Ovary (tissue), 7 donors: ENCODE measurements at regions not wholly inside any gene's neighbourhood (a gene's known extent, or its start where the extent isn't known, plus 50 kb on each side); places are given as distances from the start of the nearest gene placed in this dataset.

Experiments used
- DNase-seq, 5 donors: peaks; one replicate each; pipeline ENCODE4 v3.0.0-alpha.2; 2019 to 2020
- H3K27ac ChIP-seq, 2 donors: fragments of 200-600 bp; one replicate each; pipeline versions ENCODE4 v1.5.1 to v1.8.0; 2019 to 2022
- H3K27me3 ChIP-seq: fragments of 200-600 bp; one replicate; pipeline ENCODE4 v1.8.0; 2022
- H3K36me3 ChIP-seq: fragments of 200-600 bp; sonication (generic); one replicate; pipeline ENCODE4 v1.5.1; 2019
- H3K4me1 ChIP-seq: one replicate; pipeline ENCODE4 v1.8.1; 2013; ENCODE audit warnings: mild to moderate bottlenecking, moderate library complexity; ENCODE audit not compliant: insufficient read depth
- H3K4me3 ChIP-seq: fragments of 200-600 bp; sonication (generic); one replicate; pipeline ENCODE4 v1.5.1; 2017
- H3K9me3 ChIP-seq, 2 donors: fragments of 200-600 bp in 1 of 2; sonication (generic) in 1 of 2; one replicate each; pipeline versions ENCODE4 v1.5.1 to v1.8.1; 2013 to 2019; ENCODE audit warnings: mild to moderate bottlenecking in 1 of 2, moderate library complexity in 1 of 2
- CTCF ChIP-seq, 3 donors: fragments of 450-650 bp in 2 of 3; fragments of 200-600 bp in 1 of 3; IDR thresholded peaks; one replicate each; pipeline versions ENCODE4 v1.5.1 to v1.8.0; 2016 to 2022; ENCODE audit warnings: antibody characterized with exemption in 3 of 3, mild to moderate bottlenecking in 1 of 3
- EP300 ChIP-seq: sonication (generic); formaldehyde crosslinking; IDR thresholded peaks from one replicate; pipeline ENCODE4 v1.6.1; 2017; ENCODE audit warnings: antibody characterized with exemption
- POLR2A ChIP-seq: fragments of 450-650 bp; IDR thresholded peaks from one replicate; pipeline ENCODE4 v1.6.1; 2017; ENCODE audit warnings: antibody characterized with exemption, mild to moderate bottlenecking, moderate library complexity
- WGBS, 3 donors: extraction: QIAGEN DNeasy Blood & Tissue Kit in 1 of 3; methylation state at CpG; one replicate each; pipeline versions ENCODE4 v1.1.5 to v1.1.7; 2013 to 2017; 5-methylcytosine and 5-hydroxymethylcytosine counted together
- intact Hi-C, 4 donors: fragments of 100-400 bp; cut with DNase I; formaldehyde crosslinking; loops; one replicate each; pipeline versions ENCODE4 v1.11.0 to v1.15.1; 2022 to 2023
- donor health status: DM: no; HTN: no; CAD: no; lungs with moderate emphysema.
- donor health status: DM: no; HTN: no; CAD: no.
- donor health status: Bipolar disorder and iron deficiency.
- donor health status: DM: no; HTN: no; CAD: no.
- donor health status: DM: yes; HTN: yes; CAD: no.

- no peak overlapping the region for H3K27ac ChIP-seq
- H3K27me3 ChIP-seq, result no peaks in the 10 kb centered on the region
- no peaks in the 10 kb centered on the region for H3K4me1 ChIP-seq
- no peak for DNase-seq
- no peaks in the 10 kb centered on the region for H3K36me3 ChIP-seq
- 92 to 99% (median 94%) methylated on average over 6 of the region's 6 CpGs for WGBS, 3 donors
- TF ChIP-seq CTCF (IDR thresholded peaks at IDR 0.05) (no peak), POLR2A (no peak), EP300 (no peak)
- H3K4me3 ChIP-seq, result no peak overlapping the region
- no peaks in the 10 kb centered on the region for H3K9me3 ChIP-seq
- intact Hi-C loops, result no loop called here
Observed at GRCh38 chr6:40714143-40714542, 127.0 kb upstream of the LRFN2 start.

- WGBS, 3 donors, result 39 to 53% (median 46%) methylated on average over 10 of the region's 10 CpGs
- DNase-seq, result no peak
- Histone ChIP-seq H3K27me3 (no peaks in the 10 kb centered on the region), H3K9me3 (no peaks in the 10 kb centered on the region), H3K27ac (no peak overlapping the region), H3K4me1 (no peaks in the 10 kb centered on the region), H3K36me3 (no peaks in the 10 kb centered on the region), H3K4me3 (no peak overlapping the region)
- intact Hi-C loops, result no loop called here
- TF ChIP-seq POLR2A (no peak), CTCF (IDR thresholded peaks at IDR 0.05) (no peak), EP300 (no peak)
Observed at GRCh38 chr6:40713002-40713719, 126.0 kb upstream of the LRFN2 start.

DNA sequence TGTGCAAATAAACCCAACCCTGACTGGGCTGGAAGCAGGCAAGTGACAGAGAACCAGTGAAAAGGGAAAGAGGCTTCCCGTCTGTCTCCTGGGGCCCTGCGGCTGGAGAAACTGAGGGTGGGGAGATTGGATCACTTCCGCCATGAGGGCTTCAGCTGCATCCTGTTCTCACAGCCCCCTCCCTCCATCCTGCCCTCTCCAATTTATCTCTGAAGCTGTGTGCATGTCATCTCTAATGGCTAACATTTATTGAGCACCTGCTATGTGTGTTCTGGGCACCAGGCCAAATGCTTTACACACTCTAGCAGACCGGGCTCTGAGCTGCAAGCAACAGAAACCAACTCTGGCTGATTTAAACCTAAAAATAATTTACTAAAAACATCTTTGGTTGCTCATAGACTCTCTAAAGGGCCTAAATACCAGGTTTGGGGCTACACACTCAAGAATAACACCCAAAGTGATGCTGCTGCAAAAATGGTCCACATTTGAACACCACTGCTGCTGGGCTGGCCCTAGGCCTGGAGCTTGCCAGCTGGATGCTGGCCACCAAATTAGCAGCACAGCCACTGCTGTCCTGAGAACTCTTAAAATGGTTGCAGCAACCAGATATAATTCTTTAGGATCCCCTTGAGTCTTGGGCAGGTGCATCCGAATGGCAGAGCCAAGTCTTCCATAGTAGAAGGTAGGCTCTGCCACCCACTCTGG, 123.6 kb upstream of the LRFN2 start:
- H3K36me3 ChIP-seq, result no peaks in the 10 kb centered on the region
- TF ChIP-seq CTCF (IDR thresholded peaks at IDR 0.05) (no peak), POLR2A (no peak), EP300 (no peak)
- no peaks in the 10 kb centered on the region for H3K4me1 ChIP-seq
- H3K9me3 ChIP-seq, result no peaks in the 10 kb centered on the region
- H3K27ac ChIP-seq, result no peak overlapping the region
- no peak overlapping the region for H3K4me3 ChIP-seq
- no peak for DNase-seq
- WGBS, 3 donors, result 69 to 78% (median 73%) methylated on average over 5 of the region's 5 CpGs
- intact Hi-C loops, result no loop called here
- no peaks in the 10 kb centered on the region for H3K27me3 ChIP-seq

DNA sequence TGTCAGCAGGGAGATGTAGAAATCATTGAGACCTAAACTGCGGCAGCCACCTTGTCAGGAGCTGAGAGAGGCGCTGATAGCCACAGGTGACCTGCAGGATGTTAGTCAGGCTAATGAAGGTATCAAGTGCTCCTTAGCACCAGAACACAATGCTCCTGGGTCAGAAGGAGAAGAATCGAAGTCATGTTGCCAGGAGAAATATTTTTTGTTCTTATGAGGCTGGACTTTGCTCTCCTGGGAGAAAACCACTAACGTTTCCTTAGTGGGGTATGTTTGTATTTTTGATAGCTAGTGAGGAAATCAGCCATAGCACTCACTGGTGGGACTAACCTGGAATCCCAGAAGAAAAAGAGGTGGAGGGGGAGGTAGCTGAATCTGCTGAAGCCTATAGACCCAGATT, 120.9 kb upstream of the LRFN2 start:
- Histone ChIP-seq H3K4me3 (no peak overlapping the region), H3K9me3 (no peaks in the 10 kb centered on the region), H3K27ac (no peak overlapping the region), H3K27me3 (no peaks in the 10 kb centered on the region), H3K36me3 (no peaks in the 10 kb centered on the region), H3K4me1 (no peaks in the 10 kb centered on the region)
- 72 to 78% (median 76%) methylated on average over 4 of the region's 4 CpGs for WGBS, 3 donors
- intact Hi-C loops, result no loop called here
- TF ChIP-seq POLR2A (no peak), EP300 (no peak), CTCF (IDR thresholded peaks at IDR 0.05) (no peak)
- DNase-seq, result no peak
